ENCODE measurements at regions not wholly inside any gene's neighbourhood (a gene's known extent, or its start where the extent isn't known, plus 50 kb on each side); places are given as distances from the start of the nearest gene placed in this dataset.

GRCh38 chr4:43241104-43241503, 348.6 kb downstream of the GRXCR1 start:
- Histone ChIP-seq H3K27ac (replicated peaks) (no peak overlapping the region), H3K27me3 (ENCODE audit: insufficient read depth, poor library complexity, severe bottlenecking) (no peaks in the 10 kb centered on the region), H3K4me3 (replicated peaks; ENCODE audit: insufficient read depth, low read length) (no peak overlapping the region)
- DNase-seq (ENCODE audit: low read depth in 1 of 2, low spot score in 1 of 2) = no peak
- TF ChIP-seq SPI1 (IDR thresholded peaks at IDR 0.05; ENCODE audit: borderline replicate concordance, low read depth) (no peak), CTCF (IDR thresholded peaks at IDR 0.05; ENCODE audit: insufficient read depth, low read length) (no peak), REST (IDR thresholded peaks at IDR 0.05; ENCODE audit: insufficient replicate concordance, low read depth) (no peak)

- Histone ChIP-seq H3K27ac (replicated peaks) (no peak overlapping the region), H3K27me3 (ENCODE audit: insufficient read depth, poor library complexity, severe bottlenecking) (no peaks in the 10 kb centered on the region), H3K4me3 (replicated peaks; ENCODE audit: insufficient read depth, low read length) (no peak overlapping the region)
- no peak for TF ChIP-seq GABPA (IDR thresholded peaks at IDR 0.05; ENCODE audit: low read depth)
- TF ChIP-seq CTCF (IDR thresholded peaks at IDR 0.05; ENCODE audit: insufficient read depth, low read length) = no peak
- TF ChIP-seq SPI1 (IDR thresholded peaks at IDR 0.05; ENCODE audit: borderline replicate concordance, low read depth) = no peak
- no peak for TF ChIP-seq REST (IDR thresholded peaks at IDR 0.05; ENCODE audit: insufficient replicate concordance, low read depth)
- TF ChIP-seq POLR2AphosphoS5 (IDR thresholded peaks at IDR 0.05; ENCODE audit: low read depth) = no peak
- DNase-seq (ENCODE audit: low read depth in 1 of 2, low spot score in 1 of 2) = no peak
Measured at GRCh38 chr4:43242606-43243005, 350.1 kb downstream of the GRXCR1 start.

- no peak overlapping the region for H3K27ac ChIP-seq (replicated peaks)
- no peak for DNase-seq (ENCODE audit: low read depth in 1 of 2, low spot score in 1 of 2)
Measured at GRCh38 chr4:43243433-43244116, 351.1 kb downstream of the GRXCR1 start.

More at GRCh38 chr4:43243433-43244116, 351.1 kb downstream of the GRXCR1 start:
- Histone ChIP-seq H3K4me3 (replicated peaks; ENCODE audit: insufficient read depth, low read length) (no peak overlapping the region), H3K27me3 (ENCODE audit: insufficient read depth, poor library complexity, severe bottlenecking) (no peaks in the 10 kb centered on the region)
- TF ChIP-seq GABPA (IDR thresholded peaks at IDR 0.05; ENCODE audit: low read depth) (no peak), REST (IDR thresholded peaks at IDR 0.05; ENCODE audit: insufficient replicate concordance, low read depth) (no peak)
